DND-41 (cell line): ENCODE measurements at regions not wholly inside any gene's neighbourhood (a gene's known extent, or its start where the extent isn't known, plus 50 kb on each side); places are given as distances from the start of the nearest gene placed in this dataset.

Experiments
- ATAC-seq: fragments of 200-7000 bp; cut with Tn5 transposase; 3 replicates; pipeline ENCODE4 v1.9.1; 2021; ENCODE audit warnings: low read depth; ENCODE audit not compliant: insufficient read depth
- DNase-seq: peaks from one replicate; pipeline ENCODE4 v3.0.0-alpha.2; 2020
- H2AFZ ChIP-seq: 2 replicates; pipeline ENCODE4 v1.6.0; 2012; ENCODE audit warnings: low read depth, low read length
- H3K27ac ChIP-seq: 2 replicates; pipeline ENCODE4 v1.5.1; 2012; ENCODE audit warnings: low read length, inconsistent platforms
- H3K27me3 ChIP-seq: fragments of 200-600 bp; sonication (generic); 2 replicates; pipeline ENCODE4 v1.6.0; 2012; ENCODE audit warnings: low read length, mild to moderate bottlenecking, inconsistent platforms; ENCODE audit not compliant: insufficient read depth, poor library complexity
- H3K36me3 ChIP-seq: 2 replicates; pipeline ENCODE4 v1.5.1; 2012; ENCODE audit warnings: low read length, inconsistent platforms; ENCODE audit not compliant: insufficient read depth
- H3K4me1 ChIP-seq: 2 replicates; pipeline ENCODE4 v1.5.1; 2012; ENCODE audit warnings: mild to moderate bottlenecking, low read length; ENCODE audit not compliant: insufficient read depth
- H3K4me2 ChIP-seq: 2 replicates; pipeline ENCODE4 v1.6.0; 2012; ENCODE audit warnings: mild to moderate bottlenecking, moderate library complexity, low read length, inconsistent platforms; ENCODE audit not compliant: insufficient read depth
- H3K4me3 ChIP-seq, 2 experiments: fragments of 200-600 bp in 1 of 2; shearing (Covaris generic) in 1 of 2; 2 replicates each; pipeline ENCODE4 v1.5.1; 2012 to 2016; ENCODE audit warnings: inconsistent platforms in 2 of 2, low read length in 2 of 2, mild to moderate bottlenecking in 2 of 2, low read depth in 1 of 2, moderate library complexity in 1 of 2
- H3K79me2 ChIP-seq: 2 replicates; pipeline ENCODE4 v1.6.0; 2012; ENCODE audit warnings: low read length, inconsistent platforms; ENCODE audit not compliant: insufficient read depth
- H3K9ac ChIP-seq: 2 replicates; pipeline ENCODE4 v1.6.0; 2012; ENCODE audit warnings: low read depth, mild to moderate bottlenecking, inconsistent platforms, low read length, moderate library complexity
- H3K9me3 ChIP-seq: 2 replicates; pipeline ENCODE4 v1.5.1; 2012; ENCODE audit warnings: low read length, moderate library complexity, mild to moderate bottlenecking, inconsistent platforms; ENCODE audit not compliant: insufficient read depth, severe bottlenecking
- H4K20me1 ChIP-seq: 2 replicates; pipeline ENCODE4 v1.6.0; 2012; ENCODE audit warnings: low read length; ENCODE audit not compliant: insufficient read depth
- CTCF ChIP-seq: IDR thresholded peaks from 2 replicates; pipeline ENCODE4 v1.5.1; 2012; ENCODE audit warnings: borderline replicate concordance, low read length, moderate library complexity, mild to moderate bottlenecking; ENCODE audit not compliant: poor library complexity, severe bottlenecking; ENCODE audit errors: extremely low read depth
- EZH2 ChIP-seq: IDR thresholded peaks from 3 replicates; pipeline ENCODE4 v1.6.1; 2012; ENCODE audit warnings: borderline replicate concordance, low read depth, mild to moderate bottlenecking, moderate library complexity, low read length, inconsistent platforms; ENCODE audit not compliant: severe bottlenecking

DNA sequence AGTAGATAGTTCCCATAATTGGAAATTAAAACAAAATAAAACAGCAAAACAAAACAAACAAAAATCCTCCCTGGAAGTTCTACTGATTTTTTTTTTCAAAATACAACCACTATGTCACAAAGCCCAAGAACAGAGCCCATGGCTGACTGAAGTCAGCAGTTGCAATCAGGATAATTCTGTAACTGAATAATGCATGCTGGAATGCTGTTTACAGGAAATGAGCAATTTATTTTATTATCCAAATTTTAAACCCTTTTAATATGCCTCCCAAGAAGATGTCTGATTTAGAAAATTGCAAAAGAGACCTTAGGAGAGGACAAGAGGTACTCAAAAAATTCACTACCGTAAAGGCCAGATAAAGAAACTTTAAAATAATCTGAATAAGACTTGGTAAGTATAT lies 578.2 kb downstream of the TOX3 start:
- no peak overlapping the region for H2AFZ ChIP-seq
- no peaks in the 10 kb centered on the region for H3K79me2 ChIP-seq
- H3K4me1 ChIP-seq: no peaks in the 10 kb centered on the region
- no peaks in the 10 kb centered on the region for H4K20me1 ChIP-seq
- H3K27me3 ChIP-seq: no peaks in the 10 kb centered on the region
- no peak overlapping the region for H3K27ac ChIP-seq
- H3K4me2 ChIP-seq: no peak overlapping the region
- DNase-seq: no peak
- ATAC-seq: no peak
- no peak overlapping the region for H3K4me3 ChIP-seq
- H3K36me3 ChIP-seq: no peaks in the 10 kb centered on the region
- H3K9ac ChIP-seq: no peak overlapping the region
- no peak for TF ChIP-seq CTCF
- no peak for TF ChIP-seq EZH2
- no peaks in the 10 kb centered on the region for H3K9me3 ChIP-seq

DNA sequence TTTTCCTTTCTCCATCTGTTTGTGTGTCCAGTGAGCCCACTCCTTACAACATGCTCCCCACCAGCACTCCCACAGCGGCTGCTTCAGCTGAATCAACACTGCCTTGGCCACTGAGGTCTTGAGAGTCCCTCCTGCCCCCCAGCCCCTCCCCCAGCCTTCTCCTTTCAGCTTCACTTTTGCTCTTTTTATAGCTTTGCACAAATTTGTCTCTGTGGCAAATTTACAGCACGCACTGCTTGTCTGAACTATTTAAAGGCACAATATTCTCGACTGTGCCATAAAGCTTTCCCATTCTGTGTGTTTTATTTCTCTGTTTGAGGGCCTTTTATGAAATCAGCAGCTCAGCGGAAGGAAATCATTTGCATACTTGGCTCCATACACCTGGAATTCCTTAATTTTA lies 579.3 kb downstream of the TOX3 start:
- Histone ChIP-seq H3K4me2 (no peak overlapping the region), H3K79me2 (no peaks in the 10 kb centered on the region), H3K9ac (no peak overlapping the region), H3K9me3 (no peaks in the 10 kb centered on the region), H3K36me3 (no peaks in the 10 kb centered on the region), H4K20me1 (no peaks in the 10 kb centered on the region), H3K4me3 (no peak overlapping the region), H3K4me1 (no peaks in the 10 kb centered on the region), H3K27me3 (no peaks in the 10 kb centered on the region), H2AFZ (no peak overlapping the region), H3K27ac (no peak overlapping the region)
- no peak for DNase-seq
- ATAC-seq: no peak
- no peak for TF ChIP-seq CTCF
- no peak for TF ChIP-seq EZH2

DNA sequence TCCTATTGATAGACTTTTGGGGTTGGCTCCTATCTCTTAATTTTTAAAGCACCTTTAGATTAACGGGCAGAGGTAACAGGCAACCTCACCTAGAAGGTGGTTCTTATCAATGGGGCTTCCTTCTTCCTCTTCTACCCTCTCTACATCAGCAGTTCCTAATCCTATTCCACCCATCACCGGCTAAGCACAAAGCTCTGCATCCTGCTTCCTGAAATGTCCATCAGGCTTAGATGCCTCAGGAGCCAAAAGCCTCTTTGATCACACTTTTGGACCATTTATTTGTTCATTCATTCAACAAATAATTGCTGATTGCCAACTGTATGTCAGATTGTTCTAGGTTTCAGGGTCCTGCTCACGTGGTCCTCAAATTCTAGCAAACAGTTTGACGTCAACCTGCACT lies 586.0 kb downstream of the TOX3 start:
- Histone ChIP-seq H3K36me3 (no peaks in the 10 kb centered on the region), H3K4me2 (no peak overlapping the region), H2AFZ (no peak overlapping the region), H3K27ac (no peak overlapping the region), H3K79me2 (no peaks in the 10 kb centered on the region), H3K4me3 (no peak overlapping the region), H3K27me3 (no peaks in the 10 kb centered on the region), H3K4me1 (no peaks in the 10 kb centered on the region), H3K9me3 (no peaks in the 10 kb centered on the region), H3K9ac (no peak overlapping the region), H4K20me1 (no peaks in the 10 kb centered on the region)
- DNase-seq: no peak
- ATAC-seq: no peak
- TF ChIP-seq CTCF: no peak
- no peak for TF ChIP-seq EZH2

DNA sequence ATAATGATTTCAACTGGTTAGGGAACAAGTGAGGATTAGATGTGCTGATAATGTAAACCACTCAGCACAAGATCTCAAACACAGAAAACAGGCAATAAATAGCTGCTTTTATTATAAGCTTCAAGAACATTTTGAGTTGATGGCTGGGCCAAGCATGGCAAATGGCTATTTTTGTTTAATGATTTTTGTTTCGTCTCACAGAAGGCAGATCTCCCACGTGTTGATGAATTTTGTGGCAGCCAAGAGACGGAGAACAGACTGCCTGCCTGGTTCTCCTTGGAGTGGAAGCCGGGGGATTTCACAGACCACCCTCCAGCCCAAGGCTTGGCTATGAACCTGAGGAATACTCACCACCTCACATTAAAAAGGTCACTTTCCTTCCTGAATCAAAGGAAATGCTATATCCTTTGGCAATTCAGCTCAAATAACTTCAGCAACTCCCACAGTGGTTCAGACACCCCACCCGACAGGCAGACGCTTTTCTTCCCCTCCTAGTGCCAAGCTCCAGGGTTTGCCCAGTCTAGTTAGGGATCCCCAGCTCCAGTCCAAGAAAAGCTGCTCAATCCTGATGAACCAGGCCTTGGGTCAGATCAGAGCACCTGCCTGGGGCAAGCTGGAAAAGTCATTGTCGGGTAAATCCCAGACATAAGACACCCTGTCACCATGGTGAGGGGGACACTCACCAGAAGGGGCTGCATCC lies 593.5 kb downstream of the TOX3 start:
- no peaks in the 10 kb centered on the region for H3K36me3 ChIP-seq
- H3K4me2 ChIP-seq: no peak overlapping the region
- no peak overlapping the region for H3K9ac ChIP-seq
- H3K9me3 ChIP-seq: no peaks in the 10 kb centered on the region
- H3K27me3 ChIP-seq: no peaks in the 10 kb centered on the region
- H3K4me3 ChIP-seq: no peak overlapping the region
- H3K27ac ChIP-seq: no peak overlapping the region
- H3K79me2 ChIP-seq: no peaks in the 10 kb centered on the region
- DNase-seq (no peak), ATAC-seq (no peak)
- no peaks in the 10 kb centered on the region for H4K20me1 ChIP-seq
- H3K4me1 ChIP-seq: no peaks in the 10 kb centered on the region
- TF ChIP-seq EZH2 (no peak), CTCF (no peak)
- H2AFZ ChIP-seq: no peak overlapping the region
